22Rv1 (cell line): ENCODE measurements at regions not wholly inside any gene's neighbourhood (a gene's known extent, or its start where the extent isn't known, plus 50 kb on each side); places are given as distances from the start of the nearest gene placed in this dataset.

ENCODE experiments used
- CTCF ChIP-seq: fragments of 450-650 bp; IDR thresholded peaks from 2 replicates; pipeline ENCODE4 v1.5.1; 2017; ENCODE audit warnings: mild to moderate bottlenecking
- ZFX ChIP-seq: fragments of 450-650 bp; IDR thresholded peaks from 2 replicates; pipeline ENCODE4 v1.6.1; 2017; ENCODE audit warnings: antibody characterized with exemption, borderline replicate concordance

- TF ChIP-seq CTCF, result no peak
- TF ChIP-seq ZFX, result no peak
Measured at GRCh38 chr19:28074773-28075172, 1138.2 kb downstream of the UQCRFS1 start.
